ENCODE measurements at regions not wholly inside any gene's neighbourhood (a gene's known extent, or its start where the extent isn't known, plus 50 kb on each side); places are given as distances from the start of the nearest gene placed in this dataset.

DNA sequence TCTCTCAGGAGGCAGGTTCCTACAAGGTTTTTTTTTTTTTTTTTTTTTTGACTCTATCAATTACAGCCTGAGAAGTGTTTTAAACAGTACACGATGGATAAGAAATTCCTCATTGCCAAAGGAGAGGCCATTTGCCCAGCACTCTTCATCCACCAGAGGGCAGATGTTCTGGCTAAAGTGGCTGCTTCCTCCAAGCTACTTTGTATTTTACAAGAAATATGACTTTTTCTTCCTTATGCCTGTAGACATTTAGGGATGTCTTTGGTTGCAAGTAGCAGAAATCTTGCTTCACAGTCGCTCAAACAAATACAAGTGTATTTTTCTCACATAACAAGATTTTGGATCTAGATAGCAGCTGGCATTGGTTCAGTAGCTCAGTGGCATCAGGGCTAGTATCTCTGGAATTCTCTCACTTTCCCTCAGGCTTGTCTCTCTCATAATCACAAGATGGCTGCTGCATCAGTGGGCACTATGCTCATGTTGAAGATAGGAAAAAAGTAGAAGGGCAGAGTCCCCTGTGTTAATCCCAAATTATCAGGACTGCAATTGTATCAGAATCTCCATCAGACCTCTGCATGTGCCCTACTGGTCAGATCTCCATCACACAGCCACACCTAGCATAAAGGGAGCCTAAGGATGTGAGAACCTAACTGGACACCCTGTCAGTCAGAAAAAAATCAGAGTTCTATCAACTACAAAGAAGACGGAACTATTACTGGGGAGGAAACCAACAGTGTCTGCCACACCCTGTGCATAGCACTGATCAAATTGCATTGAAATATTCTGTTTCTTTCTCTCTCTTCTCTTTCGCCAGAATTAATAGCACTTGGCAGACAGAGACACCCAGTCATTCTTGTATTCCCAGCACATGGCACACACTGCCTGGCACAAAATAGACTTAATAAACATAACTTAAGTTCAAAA lies 138.9 kb upstream of the COL8A1 start:
- no peak for DNase-seq

DNA sequence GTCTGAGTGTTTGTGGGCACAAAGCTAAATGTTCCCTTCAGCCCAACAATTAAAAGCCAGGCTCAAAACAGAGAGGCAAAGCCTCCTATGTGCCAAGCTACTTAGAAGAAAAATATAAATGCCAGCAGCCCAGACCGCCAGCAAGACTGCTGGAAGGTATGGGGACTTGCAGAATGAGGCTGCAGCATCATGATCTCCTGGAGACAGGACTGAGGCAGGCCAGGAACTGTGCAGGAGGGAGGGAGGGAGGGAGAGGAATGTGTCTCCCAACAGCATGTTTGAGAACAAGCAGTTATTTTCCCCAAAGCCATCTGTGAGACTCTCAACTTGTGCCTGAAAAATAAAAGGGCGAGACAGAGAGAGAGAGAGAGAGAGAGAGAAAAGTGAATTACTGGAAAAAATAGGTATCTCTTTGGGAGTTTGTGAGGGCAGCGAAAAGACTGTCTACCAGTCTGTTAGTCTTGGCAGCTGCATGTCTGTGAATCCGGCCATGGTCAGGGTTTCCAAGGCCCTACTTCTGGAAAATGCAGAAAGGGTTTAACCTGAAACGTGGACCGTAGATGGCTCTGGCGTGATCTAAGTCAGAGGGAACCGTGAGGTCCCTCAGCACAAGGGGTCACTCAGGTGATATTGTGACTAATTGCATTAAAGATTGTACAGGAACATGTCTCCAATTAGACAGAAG lies 139.7 kb upstream of the COL8A1 start:
- no peak for DNase-seq

DNA sequence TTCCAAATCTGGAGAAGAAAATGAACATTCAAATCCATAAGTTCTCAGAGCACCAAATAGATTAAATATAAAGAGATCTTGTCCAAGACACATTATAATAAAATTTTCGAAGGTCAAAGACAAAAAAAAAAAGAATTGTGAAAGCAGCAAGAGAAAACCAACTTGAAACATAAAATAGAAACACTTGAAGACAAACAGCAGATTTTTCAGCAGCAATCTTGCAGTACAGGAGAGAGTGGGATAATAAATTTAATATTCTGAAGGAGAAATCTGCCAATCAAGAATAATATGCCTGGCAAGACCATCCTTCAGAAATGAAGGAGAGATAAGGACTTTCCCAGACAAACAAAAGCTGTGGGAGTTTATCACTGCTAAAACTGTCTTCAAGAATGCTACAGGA lies 150.5 kb upstream of the COL8A1 start:
- no peak for DNase-seq

DNA sequence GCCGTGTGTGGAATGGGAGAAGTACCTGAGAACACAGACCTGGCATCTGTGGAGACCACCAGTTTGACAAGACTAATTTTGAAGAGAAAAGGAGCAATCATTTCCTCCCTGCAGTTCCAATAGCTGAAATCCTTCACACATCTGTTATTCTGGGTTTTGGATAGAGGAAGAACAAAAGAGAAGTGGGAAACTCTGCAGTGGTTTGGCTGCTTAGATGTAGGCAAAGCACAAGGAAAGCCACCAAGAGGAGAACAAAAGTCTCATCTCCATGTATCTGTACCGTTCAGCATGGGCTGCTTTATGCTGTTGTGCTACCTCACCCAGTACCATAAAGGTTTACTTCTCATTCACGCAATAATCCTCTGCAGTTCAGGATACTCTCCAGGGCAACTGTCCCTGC lies 153.1 kb upstream of the COL8A1 start:
- no peak for DNase-seq

DNA sequence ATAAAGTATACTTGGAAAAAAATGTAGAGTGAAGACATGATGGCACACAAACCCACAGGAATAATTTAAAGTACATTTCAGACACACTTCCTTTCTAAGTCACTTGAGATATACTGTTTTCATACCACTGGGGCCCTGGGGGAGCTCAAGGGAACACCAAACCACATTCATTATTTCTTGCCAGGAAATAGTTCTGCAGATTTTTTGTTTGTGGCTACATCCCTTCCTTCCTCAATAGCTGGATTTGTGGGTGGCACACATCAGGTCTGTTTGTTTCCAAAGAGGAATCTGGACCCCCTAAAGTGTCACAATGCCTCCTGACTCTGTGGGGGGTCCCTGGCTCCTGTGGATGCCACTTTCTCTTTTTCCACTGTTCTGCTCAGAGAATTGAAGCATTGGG lies 153.5 kb upstream of the COL8A1 start:
- no peak for DNase-seq

DNA sequence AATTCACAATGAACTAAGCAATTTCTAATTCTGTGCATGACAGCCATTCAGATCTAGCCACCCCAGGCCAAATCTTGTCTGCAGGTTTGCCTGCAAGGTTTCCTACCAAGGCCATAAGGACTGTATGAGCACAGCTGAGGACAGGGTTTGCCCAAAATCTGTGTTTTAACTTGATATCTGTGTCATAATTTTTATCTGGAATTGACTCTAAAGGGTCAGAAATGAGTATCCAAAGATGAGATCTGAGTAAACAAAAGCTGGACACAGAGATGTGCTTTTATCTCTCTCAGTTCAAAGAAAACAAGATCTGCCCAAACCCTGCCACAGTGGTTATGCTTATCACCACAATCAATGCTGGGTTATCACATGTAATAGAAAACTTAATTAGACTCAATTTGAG lies 154.6 kb upstream of the COL8A1 start:
- no peak for DNase-seq

DNA sequence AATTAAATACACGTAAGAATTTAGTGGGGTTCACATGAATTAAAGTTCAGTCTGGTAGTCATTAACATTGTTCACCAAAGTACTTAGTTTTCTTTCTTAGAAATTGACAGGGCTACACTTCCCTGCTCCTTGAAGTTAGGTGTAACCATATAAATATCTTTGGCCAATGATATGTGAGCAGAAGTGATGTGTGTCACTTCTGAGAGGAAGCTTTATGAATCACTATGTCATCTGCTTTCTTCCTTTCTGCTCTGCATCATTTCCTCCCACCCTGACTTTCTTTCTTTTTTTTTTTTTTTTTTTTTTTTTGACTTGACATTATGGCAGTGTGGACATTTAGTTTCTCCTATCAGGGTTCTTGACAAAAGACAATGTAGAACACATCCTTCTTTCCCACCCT lies 156.2 kb upstream of the COL8A1 start:
- DNase-seq: no peak

DNA sequence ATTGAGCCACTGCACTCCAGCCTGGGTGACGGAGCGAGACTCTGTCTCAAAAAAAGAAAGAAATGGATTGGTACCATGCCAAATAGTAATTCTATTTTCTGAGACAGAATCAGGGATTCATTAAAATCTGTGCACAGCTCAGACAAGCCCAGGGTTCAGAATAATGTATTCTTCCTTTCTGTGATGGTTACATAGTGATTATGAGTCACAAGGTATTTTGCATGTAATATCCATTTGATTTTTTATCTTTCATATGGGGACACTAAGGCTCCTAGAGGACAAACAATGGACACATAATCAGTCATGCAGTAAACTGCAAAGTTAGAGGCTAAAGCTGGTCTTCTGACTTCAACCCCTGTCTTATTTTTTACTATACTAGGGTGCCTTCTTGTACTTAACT lies 156.8 kb upstream of the COL8A1 start:
- no peak for DNase-seq

DNA sequence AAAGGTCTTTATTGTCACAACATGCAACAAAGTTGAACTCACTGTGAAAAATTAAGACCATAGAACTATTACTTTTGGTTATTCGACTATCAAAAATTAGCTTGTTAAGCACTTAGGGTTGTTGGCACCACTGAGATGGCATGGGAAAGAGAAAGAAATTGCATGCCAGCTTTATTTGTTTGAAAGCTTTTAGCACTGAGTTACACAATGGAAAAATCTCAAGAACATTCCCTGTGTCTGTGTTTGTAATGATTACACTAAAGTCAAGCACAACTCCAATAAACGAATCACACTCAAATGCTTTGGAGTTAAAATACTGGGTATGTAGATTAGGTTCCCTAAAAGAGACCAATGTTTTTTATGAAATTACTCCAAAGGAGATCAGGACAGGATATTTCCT lies 158.6 kb upstream of the COL8A1 start:
- no peak for DNase-seq

DNA sequence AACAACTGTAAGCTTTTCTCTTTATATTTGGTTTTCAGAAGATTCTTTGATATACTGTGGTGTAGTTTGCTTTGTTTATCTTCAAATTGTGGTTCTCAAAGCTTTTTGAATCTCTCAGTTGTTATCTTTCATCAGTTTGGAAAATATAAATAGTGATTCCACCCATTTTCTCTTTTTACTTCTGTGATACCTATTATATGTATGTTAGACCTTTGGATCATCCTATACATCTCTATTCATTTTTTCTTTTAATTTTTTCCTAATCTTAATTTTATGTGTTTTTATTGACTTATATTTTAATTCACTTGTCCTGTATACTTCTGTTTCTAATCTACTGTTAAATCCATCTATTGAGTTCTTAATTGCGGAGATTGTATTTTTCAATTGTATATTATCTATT lies 160.7 kb upstream of the COL8A1 start:
- no peak for DNase-seq

DNA sequence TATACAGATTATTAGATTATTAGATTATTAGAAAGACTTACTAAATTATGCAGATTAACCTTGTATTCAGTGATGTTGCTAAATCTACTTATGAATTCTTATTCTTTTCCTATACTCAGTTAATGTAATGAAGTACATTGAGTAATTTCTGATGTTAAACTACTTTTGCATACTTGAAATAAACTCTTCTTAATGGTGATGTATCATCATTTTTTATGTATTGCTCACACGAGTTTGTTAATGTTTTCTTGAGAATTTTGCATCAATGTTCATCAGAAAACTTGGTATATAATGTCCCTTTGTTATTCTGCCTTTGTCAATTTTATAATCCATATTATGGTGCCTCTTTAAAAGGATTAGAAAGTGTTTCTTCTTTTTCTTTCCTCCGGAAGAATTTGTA lies 163.2 kb upstream of the COL8A1 start:
- DNase-seq: no peak

DNA sequence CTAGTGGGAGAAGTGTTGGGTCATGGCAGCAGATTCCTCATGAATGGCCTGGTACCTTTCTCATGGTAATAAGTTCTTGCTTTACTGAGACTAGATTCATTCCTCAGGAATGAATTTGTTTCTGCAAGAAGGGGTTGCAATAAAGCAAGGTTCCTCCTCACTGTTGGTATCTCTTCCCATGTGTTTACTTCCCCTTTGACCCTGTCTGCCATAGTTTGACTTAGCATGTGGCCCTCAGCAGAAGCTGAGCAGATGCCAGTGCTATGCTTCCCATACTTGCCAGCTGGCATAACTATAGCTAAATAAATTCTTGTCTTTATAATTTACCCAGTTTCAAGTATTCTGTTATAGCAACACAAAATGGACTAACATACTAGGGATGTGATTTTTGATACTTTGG lies 163.6 kb upstream of the COL8A1 start:
- no peak for DNase-seq

DNA sequence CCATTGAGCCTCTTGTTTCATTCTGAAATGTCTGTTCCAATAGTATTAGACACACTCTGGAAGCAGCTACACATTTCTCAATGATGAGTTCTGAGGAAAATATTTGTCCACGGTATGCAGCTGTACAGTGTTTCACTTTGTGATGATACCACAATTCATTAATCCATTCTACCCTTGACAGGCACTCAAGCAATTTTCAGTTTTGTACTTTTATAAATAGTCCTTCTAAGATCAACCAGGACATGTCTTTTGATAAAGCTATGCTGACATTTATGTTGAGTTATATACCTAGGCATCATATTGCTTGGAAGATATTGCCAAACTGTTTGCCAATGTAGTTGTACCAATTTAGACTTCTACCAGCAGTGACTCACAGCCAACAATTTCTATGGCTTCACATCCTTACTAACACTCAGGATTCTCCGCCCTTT lies 165.1 kb upstream of the COL8A1 start:
- DNase-seq: no peak

DNA sequence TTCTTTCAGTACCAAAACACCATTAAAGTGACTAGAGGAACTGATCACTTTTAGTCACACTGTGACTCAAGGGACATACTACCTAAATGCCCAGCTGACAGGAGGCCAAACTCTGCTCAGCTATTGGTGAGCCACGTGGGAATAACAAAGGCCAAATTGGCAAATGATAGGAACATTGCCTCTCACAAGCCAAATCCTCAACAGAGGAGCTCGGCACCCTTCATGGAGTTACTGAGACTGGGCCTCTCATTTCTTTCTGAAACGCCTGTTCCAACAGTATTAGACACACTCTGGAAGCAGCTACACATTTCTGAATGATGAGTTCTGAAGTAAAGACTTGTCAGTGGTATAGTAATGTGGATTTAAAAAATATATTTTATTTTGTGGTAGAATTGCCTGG lies 166.0 kb upstream of the COL8A1 start:
- DNase-seq: no peak

DNA sequence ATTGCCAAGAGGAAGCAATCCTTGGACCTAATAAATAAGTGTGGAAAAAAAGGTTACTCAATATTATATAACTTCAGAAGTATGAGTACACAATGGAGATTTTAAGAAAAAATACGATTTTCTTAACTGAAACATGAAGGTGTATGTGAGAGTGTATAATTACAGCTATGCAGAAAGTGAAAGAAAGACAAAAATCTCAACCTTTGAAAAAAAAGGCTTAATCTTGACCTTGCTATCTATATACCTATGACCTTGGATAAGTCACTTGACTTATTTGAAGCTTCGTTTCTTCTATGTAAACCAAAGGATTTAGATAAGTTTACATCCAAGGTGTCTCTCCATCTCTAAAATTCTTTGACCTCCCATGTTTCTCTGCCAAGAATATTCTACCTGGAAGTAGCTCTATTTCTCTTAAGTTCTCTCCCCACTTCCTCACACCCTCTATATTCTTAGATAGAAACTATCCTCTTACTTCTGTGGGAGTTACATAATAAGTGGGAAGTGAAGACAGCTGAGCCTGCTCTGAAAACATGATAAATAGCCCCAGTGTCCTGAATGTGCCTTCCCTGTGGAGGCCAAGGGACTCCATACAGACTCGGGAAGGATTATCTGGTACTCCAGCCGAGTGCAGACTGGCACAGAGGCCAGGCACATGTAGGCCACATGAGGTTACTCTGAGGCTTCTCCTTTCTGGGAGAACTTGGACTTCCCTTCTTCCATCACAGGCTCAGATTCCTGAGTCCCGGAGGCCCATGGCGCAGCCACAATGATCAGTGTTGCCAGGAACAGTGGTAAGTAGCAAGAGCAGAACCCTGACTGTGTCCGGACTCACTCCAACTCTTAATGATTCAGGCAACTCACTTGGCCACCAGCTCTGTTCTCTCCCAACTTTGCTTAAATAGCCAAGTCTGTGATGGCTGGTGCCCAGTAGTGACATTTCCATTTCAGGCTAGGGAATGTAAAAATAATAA lies 166.8 kb upstream of the COL8A1 start:
- DNase-seq: no peak

DNA sequence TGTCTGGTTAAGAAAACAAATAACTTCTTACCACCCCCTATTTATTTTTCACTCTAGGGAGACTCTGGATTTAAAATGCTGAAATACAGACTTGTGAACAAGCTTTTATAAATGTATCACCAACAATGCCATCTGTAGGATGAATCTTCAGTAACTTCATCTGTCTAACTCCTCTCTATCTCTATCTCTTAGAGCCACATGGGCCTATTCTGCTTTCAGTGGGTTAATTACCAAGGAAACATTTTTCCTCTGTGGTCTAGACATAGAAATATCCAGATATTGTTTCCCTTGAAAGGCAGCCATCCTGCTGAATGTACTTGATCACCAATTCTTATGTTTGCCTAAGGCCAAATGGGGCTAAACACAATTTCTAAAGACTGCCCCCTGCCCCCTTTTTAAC lies 167.6 kb upstream of the COL8A1 start:
- no peak for DNase-seq

DNA sequence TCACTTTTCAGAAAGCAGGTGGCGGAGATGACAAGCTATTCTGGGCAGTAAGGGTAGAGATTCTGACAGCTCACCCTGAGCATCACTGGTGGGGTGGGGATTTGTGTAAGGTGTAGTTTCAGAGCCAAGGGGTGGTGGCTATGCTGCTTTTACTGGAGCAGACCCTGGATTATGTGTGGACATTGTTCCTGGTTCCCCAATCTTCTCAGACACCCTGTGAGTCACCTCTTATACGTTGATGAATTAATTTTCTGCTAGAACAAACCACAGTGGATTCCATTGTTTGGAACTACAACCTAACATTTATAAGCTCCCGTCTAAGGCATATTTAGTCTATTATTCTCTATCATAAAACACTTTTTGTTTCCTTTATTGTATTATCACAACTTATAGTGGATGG lies 169.5 kb upstream of the COL8A1 start:
- DNase-seq: no peak

DNA sequence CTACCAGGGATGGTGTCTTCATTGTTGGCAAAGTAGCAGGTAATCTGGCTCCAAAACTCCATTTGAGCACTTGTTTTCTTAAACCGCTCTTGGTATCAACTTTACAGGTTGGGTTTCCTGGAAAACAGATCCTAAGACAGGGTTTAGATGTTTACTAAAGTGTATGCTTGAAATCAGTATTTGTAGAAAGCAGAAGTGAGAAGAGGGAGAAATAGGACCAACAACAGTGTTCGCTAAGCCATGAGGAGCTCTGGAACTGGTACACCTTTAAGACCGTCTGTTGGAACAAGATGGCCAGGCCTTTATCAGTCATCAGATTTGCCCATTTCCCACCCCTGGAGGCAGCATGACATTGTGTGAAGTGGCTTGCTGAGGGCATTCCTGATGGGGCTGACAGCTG lies 171.0 kb upstream of the COL8A1 start:
- no peak for DNase-seq

DNA sequence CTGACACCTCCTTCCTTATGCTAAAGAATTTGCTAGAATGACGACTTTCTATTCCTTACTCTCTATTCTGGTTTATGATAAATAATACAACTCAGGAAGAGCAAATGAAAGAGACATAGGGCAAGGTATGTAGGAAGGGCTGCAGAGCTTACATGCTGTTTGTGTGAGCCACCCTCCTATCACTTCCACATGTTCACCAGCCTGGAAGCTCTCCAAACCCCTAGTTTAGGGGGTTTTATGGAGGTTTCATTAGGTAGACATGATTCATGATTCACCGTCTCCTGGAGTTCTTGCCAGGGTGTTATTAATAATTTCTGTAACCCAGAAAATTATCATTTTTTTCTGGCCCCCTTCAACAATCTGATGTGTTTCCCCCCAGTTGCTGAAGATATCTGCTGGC lies 172.1 kb upstream of the COL8A1 start:
- DNase-seq: no peak

DNA sequence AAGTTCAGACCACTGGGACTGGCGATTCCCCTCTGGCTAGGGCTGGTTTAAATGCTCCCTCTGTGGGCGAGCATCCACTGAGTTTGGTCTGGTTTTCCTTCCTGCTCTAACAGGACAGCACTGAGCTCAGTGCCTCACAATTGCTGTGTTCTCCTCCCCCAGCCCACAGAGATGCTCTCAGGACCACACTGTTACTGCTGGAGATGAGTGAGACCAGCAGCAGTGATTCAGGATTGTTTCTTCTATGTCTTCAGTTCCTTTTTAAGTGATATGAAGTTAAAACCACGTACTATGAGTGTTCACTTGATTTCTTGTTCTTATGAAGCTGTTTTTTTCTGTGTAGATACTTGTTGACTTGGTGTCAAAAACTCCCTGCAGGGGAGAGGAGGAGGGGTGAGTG lies 180.4 kb upstream of the COL8A1 start:
- DNase-seq: no peak

DNA sequence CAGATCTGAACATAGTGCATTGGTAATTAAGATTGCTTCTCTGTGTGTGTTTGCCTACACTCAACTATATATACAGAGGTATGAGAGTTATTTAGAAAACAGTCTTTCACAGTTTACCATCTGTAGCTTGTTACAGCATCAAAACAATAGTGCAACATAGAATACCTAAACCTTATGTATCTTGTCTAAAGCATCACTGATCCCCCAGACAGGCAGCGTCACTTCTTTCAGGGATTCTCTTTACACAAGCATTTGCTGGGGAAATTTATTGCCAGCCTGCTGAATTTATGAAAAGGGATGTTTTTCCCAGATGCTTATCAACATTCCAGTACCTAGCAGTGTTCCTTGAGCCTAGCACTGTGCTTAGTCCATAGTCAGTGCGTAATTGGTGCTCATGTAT lies 195.8 kb upstream of the COL8A1 start:
- no peak for DNase-seq

DNA sequence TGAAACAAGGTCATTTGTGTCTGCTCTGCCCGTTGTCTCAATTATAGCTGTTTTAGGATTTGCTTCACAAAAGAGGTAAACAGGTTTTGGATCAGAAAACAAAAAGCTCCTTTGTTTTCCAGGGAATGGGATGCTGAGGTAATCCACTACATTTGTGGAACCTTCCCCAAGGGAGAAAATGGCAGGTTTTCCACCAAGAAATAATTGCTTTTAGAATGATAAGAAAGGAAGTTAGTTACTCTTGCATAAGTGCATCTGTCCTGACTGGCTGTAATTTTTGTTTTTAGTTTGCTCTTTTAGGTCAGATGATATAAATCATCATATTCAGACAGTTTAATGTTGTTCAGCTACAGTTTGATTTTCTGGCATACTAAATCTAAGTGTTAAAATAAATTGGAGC lies 198.5 kb upstream of the COL8A1 start:
- DNase-seq: no peak

DNA sequence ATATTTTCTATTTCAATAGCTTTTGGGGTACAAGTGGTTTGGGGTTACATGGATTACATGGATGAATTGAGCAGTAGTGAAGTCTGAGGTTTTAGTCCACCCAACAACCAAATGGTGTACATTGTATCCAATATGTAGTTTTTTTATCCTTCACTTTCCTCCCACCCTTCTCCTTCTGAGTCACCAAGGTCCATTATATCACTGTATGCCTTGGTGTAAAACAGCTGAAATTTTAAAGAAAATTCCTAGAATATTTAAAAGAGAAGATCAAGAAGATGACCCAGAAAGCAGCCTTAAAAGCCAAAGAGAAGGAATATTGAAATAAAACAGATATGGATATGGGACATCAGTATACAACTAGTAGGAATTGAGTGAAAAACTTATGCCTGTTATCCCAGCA lies 204.2 kb upstream of the COL8A1 start:
- no peak for DNase-seq

Data from femur (tissue), 1 donor.